ENCODE measurements at regions not wholly inside any gene's neighbourhood (a gene's known extent, or its start where the extent isn't known, plus 50 kb on each side); places are given as distances from the start of the nearest gene placed in this dataset.

DNA sequence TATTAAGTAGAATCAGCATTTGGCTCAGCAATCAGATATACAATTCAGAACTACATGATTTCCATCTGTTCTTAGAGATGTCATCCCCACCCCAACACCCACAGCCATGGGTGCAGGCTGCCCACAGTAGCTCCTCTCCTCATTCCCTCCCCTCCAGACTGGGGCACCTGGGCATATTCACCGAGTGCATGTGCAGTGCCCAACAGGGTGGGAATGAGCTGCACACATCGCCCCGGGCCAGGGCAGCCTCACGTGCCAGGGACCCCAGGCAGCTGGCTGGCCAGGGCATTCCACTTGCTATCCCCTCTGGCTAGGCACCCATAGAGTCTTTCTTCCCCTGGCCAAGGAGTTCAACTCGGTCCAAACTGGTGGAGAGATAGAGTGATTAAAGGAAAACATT is 461.9 kb upstream of the NUDT12 start:
- Histone ChIP-seq H3K9me3 (ENCODE audit: control insufficient read depth, insufficient read depth, low read length) (0 out of 2 replicates have a peak, but pooled peaks cover 3% of the 10 kb centered on the region), H2AK5ac (ENCODE audit: low read depth, low read length) (no peak overlapping the region), H2AK9ac (replicated peaks; ENCODE audit: low read depth, low read length, poor library complexity) (no peak overlapping the region), H3K27me3 (ENCODE audit: control insufficient read depth, insufficient read depth, low read length) (no peaks in the 10 kb centered on the region), H4K91ac (ENCODE audit: insufficient read depth, low read depth, low read length) (no peak overlapping the region), H4K20me1 (ENCODE audit: insufficient read depth, low read length) (no peaks in the 10 kb centered on the region), H3K27ac (ENCODE audit: insufficient read depth, low read length) (no peak overlapping the region), H3K4me2 (ENCODE audit: low read depth, low read length) (no peak overlapping the region), H3K9ac (ENCODE audit: low read depth, low read length) (no peak overlapping the region), H3K9me1 (ENCODE audit: insufficient read depth, low read length) (no peaks in the 10 kb centered on the region), H2BK20ac (ENCODE audit: low read depth, low read length) (no peak overlapping the region), H3K79me1 (ENCODE audit: low read depth in 1 of 2, low read length in 2 of 2) (no peaks in the 10 kb centered on the region), H2BK120ac (ENCODE audit: low read depth, low read length) (no peak overlapping the region), H3K23ac (ENCODE audit: low read depth, low read length) (no peak overlapping the region), H2BK15ac (ENCODE audit: low read depth, low read length) (no peak overlapping the region), H3K14ac (replicated peaks; ENCODE audit: low read depth, low read length) (no peak overlapping the region), H3K36me3 (ENCODE audit: control insufficient read depth, insufficient read depth, low read length) (no peaks in the 10 kb centered on the region), H3K4me3 (ENCODE audit: insufficient read depth, low read depth, low read length) (no peak overlapping the region), H4K5ac (ENCODE audit: low read depth, low read length) (no peak overlapping the region), H2BK5ac (ENCODE audit: low read depth, low read length, poor library complexity, severe bottlenecking) (no peak overlapping the region), H3K4ac (ENCODE audit: low read depth, low read length) (no peak overlapping the region), H2AFZ (replicated peaks; ENCODE audit: low read length, poor library complexity) (no peak overlapping the region), H4K8ac (ENCODE audit: low read depth in 2 of 2, low read length in 2 of 2) (no peak overlapping the region), H3K18ac (ENCODE audit: low read depth, low read length) (no peak overlapping the region), H3K56ac (ENCODE audit: extremely low read depth, insufficient read depth, low read length) (no peak overlapping the region), H3K4me1 (ENCODE audit: control insufficient read depth, insufficient read depth, low read length) (no peaks in the 10 kb centered on the region)
- no CpG with 5 or more reads among the region's 5 CpGs for whole genome bisulfite sequencing, 2 experiments (ENCODE audit: extremely low coverage in 2 of 2, insufficient read length in 1 of 2)
- BruUV-seq (replicated peaks): no TSS peak
- TF ChIP-seq POLR2A (IDR thresholded peaks at IDR 0.05; ENCODE audit: low read depth, low read length) (no peak), MXI1 (IDR thresholded peaks at IDR 0.05; ENCODE audit: borderline replicate concordance, low read depth, low read length) (no peak), FOS (IDR thresholded peaks at IDR 0.05; ENCODE audit: low read depth, low read length) (no peak), BHLHE40 (IDR thresholded peaks at IDR 0.05; ENCODE audit: low read depth, low read length) (no peak), SMC3 (IDR thresholded peaks at IDR 0.05; ENCODE audit: low read depth, low read length) (no peak), RAD21 (IDR thresholded peaks at IDR 0.05; ENCODE audit: low read length) (no peak), MAFK (IDR thresholded peaks at IDR 0.05; ENCODE audit: low read depth, low read length) (no peak), CEBPB (IDR thresholded peaks at IDR 0.05; ENCODE audit: low read depth, low read length) (no peak), RFX5 (IDR thresholded peaks at IDR 0.05; ENCODE audit: low read depth, low read length) (no peak), RCOR1 (IDR thresholded peaks at IDR 0.05; ENCODE audit: insufficient replicate concordance, low read length) (no peak), CHD1 (IDR thresholded peaks at IDR 0.05; ENCODE audit: low read depth, low read length) (no peak), MAZ (IDR thresholded peaks at IDR 0.05; ENCODE audit: borderline replicate concordance, low read depth, low read length) (no peak), NFE2L2 (IDR thresholded peaks at IDR 0.05; ENCODE audit: low read depth, low read length) (no peak)
- TF ChIP-seq, protein P1, sequence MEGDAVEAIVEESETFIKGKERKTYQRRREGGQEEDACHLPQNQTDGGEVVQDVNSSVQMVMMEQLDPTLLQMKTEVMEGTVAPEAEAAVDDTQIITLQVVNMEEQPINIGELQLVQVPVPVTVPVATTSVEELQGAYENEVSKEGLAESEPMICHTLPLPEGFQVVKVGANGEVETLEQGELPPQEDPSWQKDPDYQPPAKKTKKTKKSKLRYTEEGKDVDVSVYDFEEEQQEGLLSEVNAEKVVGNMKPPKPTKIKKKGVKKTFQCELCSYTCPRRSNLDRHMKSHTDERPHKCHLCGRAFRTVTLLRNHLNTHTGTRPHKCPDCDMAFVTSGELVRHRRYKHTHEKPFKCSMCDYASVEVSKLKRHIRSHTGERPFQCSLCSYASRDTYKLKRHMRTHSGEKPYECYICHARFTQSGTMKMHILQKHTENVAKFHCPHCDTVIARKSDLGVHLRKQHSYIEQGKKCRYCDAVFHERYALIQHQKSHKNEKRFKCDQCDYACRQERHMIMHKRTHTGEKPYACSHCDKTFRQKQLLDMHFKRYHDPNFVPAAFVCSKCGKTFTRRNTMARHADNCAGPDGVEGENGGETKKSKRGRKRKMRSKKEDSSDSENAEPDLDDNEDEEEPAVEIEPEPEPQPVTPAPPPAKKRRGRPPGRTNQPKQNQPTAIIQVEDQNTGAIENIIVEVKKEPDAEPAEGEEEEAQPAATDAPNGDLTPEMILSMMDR (conservative IDR thresholded peaks at IDR 0.05; ENCODE audit: low read depth, low read length): no peak
- TF ChIP-seq, protein P2, sequence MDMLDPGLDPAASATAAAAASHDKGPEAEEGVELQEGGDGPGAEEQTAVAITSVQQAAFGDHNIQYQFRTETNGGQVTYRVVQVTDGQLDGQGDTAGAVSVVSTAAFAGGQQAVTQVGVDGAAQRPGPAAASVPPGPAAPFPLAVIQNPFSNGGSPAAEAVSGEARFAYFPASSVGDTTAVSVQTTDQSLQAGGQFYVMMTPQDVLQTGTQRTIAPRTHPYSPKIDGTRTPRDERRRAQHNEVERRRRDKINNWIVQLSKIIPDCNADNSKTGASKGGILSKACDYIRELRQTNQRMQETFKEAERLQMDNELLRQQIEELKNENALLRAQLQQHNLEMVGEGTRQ (IDR thresholded peaks at IDR 0.05; ENCODE audit: low read depth, low read length): no peak
- TF ChIP-seq, protein P3, sequence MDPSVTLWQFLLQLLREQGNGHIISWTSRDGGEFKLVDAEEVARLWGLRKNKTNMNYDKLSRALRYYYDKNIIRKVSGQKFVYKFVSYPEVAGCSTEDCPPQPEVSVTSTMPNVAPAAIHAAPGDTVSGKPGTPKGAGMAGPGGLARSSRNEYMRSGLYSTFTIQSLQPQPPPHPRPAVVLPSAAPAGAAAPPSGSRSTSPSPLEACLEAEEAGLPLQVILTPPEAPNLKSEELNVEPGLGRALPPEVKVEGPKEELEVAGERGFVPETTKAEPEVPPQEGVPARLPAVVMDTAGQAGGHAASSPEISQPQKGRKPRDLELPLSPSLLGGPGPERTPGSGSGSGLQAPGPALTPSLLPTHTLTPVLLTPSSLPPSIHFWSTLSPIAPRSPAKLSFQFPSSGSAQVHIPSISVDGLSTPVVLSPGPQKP (IDR thresholded peaks at IDR 0.05; ENCODE audit: borderline replicate concordance, low read depth, low read length): no peak
- in situ Hi-C loops (cut with MboI; ENCODE audit: low sequenced_read_pairs) (no loop called here), dilution Hi-C loops (cut with HindIII; ENCODE audit: low sequenced_read_pairs, unreplicated experiment) (no loop called here), intact Hi-C loops (cut with micrococcal nuclease) (no loop called here)
- DNase-seq (no peak), ATAC-seq (ENCODE audit: low read depth) (no peak)
- CTCF ChIA-PET: no interaction called here
- POLR2A ChIA-PET (ENCODE audit: unreplicated experiment): no interaction called here

Data from IMR-90 (cell line).